H1 (cell line): ENCODE measurements at regions not wholly inside any gene's neighbourhood (a gene's known extent, or its start where the extent isn't known, plus 50 kb on each side); places are given as distances from the start of the nearest gene placed in this dataset.

Source experiments
- CTCF ChIA-PET: fragments of 300-600 bp; sonication (Branson Sonifier 250); formaldehyde crosslinking; loops from one replicate; lab custom pipeline; 2021; ENCODE audit not compliant: partially characterized antibody; lab: Charles Lee
- POLR2A ChIA-PET: fragments of 300-600 bp; sonication (Branson Sonifier 250); formaldehyde crosslinking; loops from one replicate; lab custom pipeline; 2021; ENCODE audit warnings: inconsistent platforms; ENCODE audit not compliant: partially characterized antibody; lab: Charles Lee
- DNase-seq, 2 experiments: peaks; one replicate each; pipeline versions ENCODE4 v3.0.0 to v3.0.0-alpha.2; 2010 to 2022; ENCODE audit warnings: low spot score in 2 of 2, low read depth in 1 of 2, mixed read lengths in 1 of 2
- FAIRE-seq: peaks from 2 replicates; lab custom pipeline; 2011; peaks lifted over from hg19 to GRCh38; lab: Jason Lieb, UNC
- H2AFZ ChIP-seq: 2 replicates; pipeline ENCODE4 v1.8.1; 2012; ENCODE audit warnings: low read length, inconsistent platforms
- H2AK5ac ChIP-seq: 2 replicates; pipeline ENCODE4 v1.6.1; 2013; ENCODE audit warnings: low read depth, low read length
- H2BK120ac ChIP-seq: replicated peaks from 2 replicates; pipeline ENCODE3; 2013; ENCODE audit warnings: low read depth, low read length, inconsistent platforms
- H2BK12ac ChIP-seq: 2 replicates; pipeline ENCODE4 v1.6.1; 2013; ENCODE audit warnings: low read depth, low read length
- H2BK15ac ChIP-seq: 2 replicates; pipeline ENCODE4 v1.6.1; 2013; ENCODE audit warnings: low read length
- H2BK20ac ChIP-seq: 2 replicates; pipeline ENCODE4 v1.6.1; 2013; ENCODE audit warnings: low read length
- H2BK5ac ChIP-seq: 2 replicates; pipeline ENCODE4 v1.6.1; 2013; ENCODE audit warnings: low read depth, low read length
- H3K14ac ChIP-seq: 2 replicates; pipeline ENCODE4 v1.6.1; 2013; ENCODE audit warnings: inconsistent platforms; ENCODE audit not compliant: insufficient read length
- H3K18ac ChIP-seq: 2 replicates; pipeline ENCODE4 v1.6.1; 2013; ENCODE audit warnings: low read length; ENCODE audit errors: extremely low read depth
- H3K23ac ChIP-seq: 2 replicates; pipeline ENCODE4 v1.6.1; 2013; ENCODE audit warnings: inconsistent platforms; ENCODE audit not compliant: insufficient read length
- H3K23me2 ChIP-seq: 2 replicates; pipeline ENCODE4 v1.6.1; 2013; ENCODE audit warnings: low read depth, low read length
- H3K27ac ChIP-seq: 2 replicates; pipeline ENCODE4 v1.6.1; 2011; ENCODE audit warnings: low read depth, low read length, inconsistent platforms
- H3K27me3 ChIP-seq, 4 experiments: replicated peaks in 1 of 4; 1 replicate in 1 of 4; 2 replicates in 3 of 4; pipeline versions ENCODE4 v1.6.1 to v1.8.1; 2011 to 2013; ENCODE audit warnings: low read length in 3 of 4, mild to moderate bottlenecking in 3 of 4, inconsistent platforms in 2 of 4, mixed read lengths in 2 of 4, moderate library complexity in 1 of 4; ENCODE audit not compliant: control insufficient read depth in 3 of 4, insufficient read depth in 3 of 4; ENCODE audit errors: extremely low read depth in 1 of 4
- H3K36me3 ChIP-seq, 4 experiments: 2 replicates each; pipeline versions ENCODE4 v1.6.1 to v1.8.1; 2011 to 2013; ENCODE audit warnings: mild to moderate bottlenecking in 4 of 4, low read length in 3 of 4, moderate library complexity in 2 of 4, control low read depth in 1 of 4, inconsistent platforms in 1 of 4; ENCODE audit not compliant: insufficient read depth in 4 of 4, control insufficient read depth in 2 of 4
- H3K4ac ChIP-seq: replicated peaks from 2 replicates; pipeline ENCODE3; 2013; ENCODE audit warnings: low read length, low read depth, mixed read lengths, inconsistent platforms; ENCODE audit not compliant: insufficient read length
- H3K4me1 ChIP-seq, 4 experiments: replicated peaks in 1 of 4; 1 replicate in 1 of 4; 2 replicates in 3 of 4; pipeline versions ENCODE4 v1.6.1 to v1.8.1; 2011 to 2013; ENCODE audit warnings: low read length in 3 of 4, inconsistent platforms in 2 of 4, mixed read lengths in 1 of 4; ENCODE audit not compliant: insufficient read depth in 4 of 4, control insufficient read depth in 3 of 4
- H3K4me2 ChIP-seq, 2 experiments: 2 replicates each; pipeline versions ENCODE4 v1.6.1 to v1.8.1; 2011 to 2013; ENCODE audit warnings: low read depth in 2 of 2, low read length in 2 of 2, control low read depth in 1 of 2, inconsistent platforms in 1 of 2, mild to moderate bottlenecking in 1 of 2; ENCODE audit not compliant: insufficient read depth in 1 of 2
- H3K4me3 ChIP-seq, 4 experiments: fragments of 200-600, 300-600 bp in 1 of 4; sonication (generic), shearing (Covaris generic), sonication (Bioruptor Twin) in 1 of 4; 2 replicates each; pipeline versions ENCODE4 v1.5.1 to v1.8.1; 2011 to 2016; ENCODE audit warnings: low read length in 4 of 4, low read depth in 3 of 4, control low read depth in 2 of 4, inconsistent platforms in 2 of 4, mild to moderate bottlenecking in 2 of 4, mixed read lengths in 1 of 4, moderate library complexity in 1 of 4; ENCODE audit not compliant: insufficient read depth in 2 of 4; ENCODE audit errors: extremely low read depth in 1 of 4
- H3K56ac ChIP-seq: replicated peaks from 2 replicates; pipeline ENCODE3; 2013; ENCODE audit warnings: low read depth, mild to moderate bottlenecking, mixed read lengths, low read length, inconsistent platforms; ENCODE audit not compliant: insufficient read length
- H3K79me1 ChIP-seq: 2 replicates; pipeline ENCODE4 v1.6.1; 2013; ENCODE audit warnings: low read depth, low read length, control low read depth
- H3K79me2 ChIP-seq, 2 experiments: 2 replicates each; pipeline versions ENCODE4 v1.6.1 to v1.8.1; 2012 to 2013; ENCODE audit warnings: low read length in 2 of 2, mild to moderate bottlenecking in 2 of 2, inconsistent platforms in 1 of 2; ENCODE audit not compliant: insufficient read depth in 2 of 2, control insufficient read depth in 1 of 2
- H3K9ac ChIP-seq, 4 experiments: replicated peaks in 1 of 4; 1 replicate in 1 of 4; 2 replicates in 3 of 4; pipeline versions ENCODE4 v1.6.1 to v1.8.1; 2011 to 2013; ENCODE audit warnings: low read depth in 3 of 4, low read length in 3 of 4, control low read depth in 2 of 4, mild to moderate bottlenecking in 2 of 4, moderate library complexity in 2 of 4, inconsistent platforms in 1 of 4; ENCODE audit errors: extremely low read depth in 1 of 4
- H3K9me3 ChIP-seq, 2 experiments: 2 replicates each; pipeline versions ENCODE4 v1.6.1 to v1.8.1; 2012 to 2013; ENCODE audit warnings: mild to moderate bottlenecking in 2 of 2, moderate library complexity in 2 of 2, control low read depth in 1 of 2, inconsistent platforms in 1 of 2, low read depth in 1 of 2, low read length in 1 of 2, mixed read lengths in 1 of 2; ENCODE audit not compliant: insufficient read depth in 2 of 2
- H4K20me1 ChIP-seq, 2 experiments: replicated peaks in 1 of 2; 2 replicates each; pipeline versions ENCODE3 to v1.8.1; 2011 to 2013; ENCODE audit warnings: inconsistent platforms in 2 of 2, low read length in 2 of 2, mild to moderate bottlenecking in 1 of 2; ENCODE audit not compliant: insufficient read depth in 2 of 2, control insufficient read depth in 1 of 2
- H4K5ac ChIP-seq: 2 replicates; pipeline ENCODE4 v1.6.1; 2013; ENCODE audit warnings: low read length, low read depth, mixed read lengths, inconsistent platforms; ENCODE audit not compliant: insufficient read length
- H4K8ac ChIP-seq: 2 replicates; pipeline ENCODE4 v1.8.0; 2013; ENCODE audit warnings: mild to moderate bottlenecking, moderate library complexity, low read length, inconsistent platforms; ENCODE audit not compliant: insufficient read depth; ENCODE audit errors: extremely low read depth
- H4K91ac ChIP-seq: replicated peaks from 2 replicates; pipeline ENCODE3; 2013; ENCODE audit warnings: low read length, mixed read lengths, inconsistent platforms; ENCODE audit not compliant: insufficient read length
- ASH2L ChIP-seq: fragments of 200-600, 300-600 bp; sonication (generic); IDR thresholded peaks from one replicate; pipeline ENCODE4 v1.7.1; 2017; ENCODE audit warnings: low read length
- CHD2 ChIP-seq: IDR thresholded peaks from 2 replicates; pipeline ENCODE4 v1.6.1; 2012; ENCODE audit warnings: low read length, improper control_type of control experiment
- JUND ChIP-seq: IDR thresholded peaks from 2 replicates; pipeline ENCODE4 v1.6.1; 2011; ENCODE audit warnings: mild to moderate bottlenecking, improper control_type of control experiment, low read length
- POLR2A ChIP-seq, 2 experiments: IDR thresholded peaks; 1 replicate in 1 of 2; 2 replicates in 1 of 2; pipeline ENCODE4 v1.6.1; 2011; ENCODE audit warnings: low read depth in 2 of 2, low read length in 2 of 2, mild to moderate bottlenecking in 2 of 2; ENCODE audit errors: control extremely low read depth in 1 of 2
- POLR2AphosphoS5 ChIP-seq: IDR thresholded peaks from 2 replicates; pipeline ENCODE4 v1.6.1; 2011; ENCODE audit warnings: low read depth, low read length
- SP1 ChIP-seq: IDR thresholded peaks from 2 replicates; pipeline ENCODE4 v1.6.1; 2011; ENCODE audit warnings: low read depth, low read length
- TF ChIP-seq, protein P1 (sequence below): IDR thresholded peaks from 2 replicates; pipeline ENCODE4 v1.6.1; 2012; ENCODE audit warnings: inconsistent platforms
- TF ChIP-seq, protein P2 (sequence below): IDR thresholded peaks from 2 replicates; pipeline ENCODE4 v1.6.1; 2012; ENCODE audit warnings: inconsistent platforms

DNA sequence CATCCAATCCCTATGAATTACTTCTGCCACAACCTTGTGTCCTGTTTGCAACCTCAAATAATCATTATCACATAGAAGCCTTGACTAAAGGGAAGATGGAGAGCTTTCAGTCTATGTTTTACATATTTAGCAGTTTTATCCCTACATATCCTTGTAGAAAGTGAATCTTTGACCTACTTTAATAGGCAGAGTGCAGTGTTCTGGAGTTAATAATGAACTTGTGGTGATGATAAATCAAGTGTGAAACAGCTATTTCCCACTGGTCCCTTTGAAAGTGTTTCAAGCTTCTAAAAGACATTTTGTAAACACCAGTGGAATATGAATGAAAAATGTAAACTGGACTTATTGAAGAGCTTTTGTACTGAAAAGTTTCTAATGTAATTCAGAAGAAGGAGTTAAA lies 406.7 kb downstream of the GABRG2 start:
- no peak overlapping the region for H2BK20ac ChIP-seq
- DNase-seq = no peak
- no peak overlapping the region for H3K4ac ChIP-seq
- no peak overlapping the region for H3K14ac ChIP-seq
- H2BK15ac ChIP-seq = no peak overlapping the region
- no peak overlapping the region for H4K5ac ChIP-seq
- no peak overlapping the region for H3K18ac ChIP-seq
- no peak for TF ChIP-seq SP1
- TF ChIP-seq POLR2A (IDR thresholded peaks at IDR 0.05; ENCODE audit: control extremely low read depth in 1 of 2, low read depth in 2 of 2, low read length in 2 of 2) = no peak
- TF ChIP-seq JUND = no peak
- TF ChIP-seq ASH2L = no peak
- no peak for TF ChIP-seq POLR2AphosphoS5
- TF ChIP-seq, protein P1, sequence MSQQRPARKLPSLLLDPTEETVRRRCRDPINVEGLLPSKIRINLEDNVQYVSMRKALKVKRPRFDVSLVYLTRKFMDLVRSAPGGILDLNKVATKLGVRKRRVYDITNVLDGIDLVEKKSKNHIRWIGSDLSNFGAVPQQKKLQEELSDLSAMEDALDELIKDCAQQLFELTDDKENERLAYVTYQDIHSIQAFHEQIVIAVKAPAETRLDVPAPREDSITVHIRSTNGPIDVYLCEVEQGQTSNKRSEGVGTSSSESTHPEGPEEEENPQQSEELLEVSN = no peak
- TF ChIP-seq, protein P2, sequence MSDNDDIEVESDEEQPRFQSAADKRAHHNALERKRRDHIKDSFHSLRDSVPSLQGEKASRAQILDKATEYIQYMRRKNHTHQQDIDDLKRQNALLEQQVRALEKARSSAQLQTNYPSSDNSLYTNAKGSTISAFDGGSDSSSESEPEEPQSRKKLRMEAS = no peak
- no peak for TF ChIP-seq CHD2
- no peak overlapping the region for H3K27ac ChIP-seq
- no peaks in the 10 kb centered on the region for H3K4me1 ChIP-seq
- no peak overlapping the region for H3K4me2 ChIP-seq
- no peak overlapping the region for H2BK5ac ChIP-seq
- no peak overlapping the region for H3K4me3 ChIP-seq
- H3K23me2 ChIP-seq = no peaks in the 10 kb centered on the region
- no peak overlapping the region for H3K9ac ChIP-seq
- POLR2A ChIA-PET = no interaction called here
- no peak for FAIRE-seq
- CTCF ChIA-PET = interaction anchor here (1.4 kb wide), 1 partner anchor 8 kb away, joined by 5 read pairs; no protein-coding TSS in a partner anchor
- no peaks in the 10 kb centered on the region for H3K79me1 ChIP-seq
- H2AFZ ChIP-seq = no peak overlapping the region
- H3K36me3 ChIP-seq = no peaks in the 10 kb centered on the region
- no peaks in the 10 kb centered on the region for H3K79me2 ChIP-seq
- H2BK120ac ChIP-seq = no peak overlapping the region
- H3K56ac ChIP-seq = no peak overlapping the region
- H3K9me3 ChIP-seq = no peaks in the 10 kb centered on the region
- no peak overlapping the region for H4K91ac ChIP-seq
- H3K23ac ChIP-seq = no peak overlapping the region
- no peaks in the 10 kb centered on the region for H3K27me3 ChIP-seq
- no peak overlapping the region for H2AK5ac ChIP-seq
- no peak overlapping the region for H2BK12ac ChIP-seq
- H4K8ac ChIP-seq = no peak overlapping the region
- H4K20me1 ChIP-seq = no peaks in the 10 kb centered on the region
